K562 (cell line): ENCODE measurements at regions not wholly inside any gene's neighbourhood (a gene's known extent, or its start where the extent isn't known, plus 50 kb on each side); places are given as distances from the start of the nearest gene placed in this dataset.

Experiments used
- ATAC-seq: fragments of 200-7000 bp; cut with Tn5 transposase; 3 replicates; pipeline ENCODE4 v1.9.1; 2020; ENCODE audit warnings: moderate library complexity
- BruUV-seq: library from RNA; stranded (reverse); fragments of 400-500 nt; replicated peaks from 2 replicates; lab custom pipeline; 2021; lab: Mats Ljungman, UMichigan
- CTCF ChIA-PET: fragments of 300-600 bp; formaldehyde crosslinking; extraction: SDS; loops from one replicate; lab custom pipeline; 2021; ENCODE audit warnings: low intra/inter-chr PET ratio; lab: Yijun Ruan, JAX
- POLR2A ChIA-PET: fragments of 300-600, 350-650 bp; sonication (Branson Sonifier 250); formaldehyde crosslinking; extraction: SDS; loops from one replicate; lab custom pipeline; 2021; ENCODE audit warnings: antibody characterized with exemption, inconsistent platforms; lab: Yijun Ruan, JAX
- DNase-seq, 4 experiments: peaks; one replicate each; pipeline versions ENCODE4 v3.0.0 to v3.0.0-alpha.2; 2011 to 2018; ENCODE audit warnings: low spot score in 3 of 4, mixed read lengths in 3 of 4; ENCODE audit errors: extremely low read depth in 1 of 4
- FAIRE-seq: peaks from 2 replicates; lab custom pipeline; 2011; peaks lifted over from hg19 to GRCh38; lab: Jason Lieb, UNC
- H2AFZ ChIP-seq: 2 replicates; pipeline ENCODE4 v1.6.0; 2011; ENCODE audit warnings: low read depth, low read length, control low read depth, inconsistent platforms
- H3K27ac ChIP-seq: fragments of 200-600 bp; 3 replicates; pipeline ENCODE4 v1.8.0; 2011; ENCODE audit warnings: low read depth, mild to moderate bottlenecking, control low read depth, inconsistent platforms, low read length, moderate library complexity, mixed read lengths; ENCODE audit errors: extremely low read depth
- H3K27me3 ChIP-seq, 2 experiments: fragments of 300-600 bp in 1 of 2; 2 replicates in 1 of 2; 3 replicates in 1 of 2; pipeline versions ENCODE4 v1.6.0 to v1.8.0; 2011; ENCODE audit warnings: inconsistent platforms in 2 of 2, low read length in 2 of 2, mild to moderate bottlenecking in 1 of 2, mixed read lengths in 1 of 2, moderate library complexity in 1 of 2; ENCODE audit not compliant: control insufficient read depth in 2 of 2, insufficient read depth in 2 of 2
- H3K36me3 ChIP-seq: fragments of 300-600 bp; 3 replicates; pipeline ENCODE4 v1.8.0; 2011; ENCODE audit warnings: mild to moderate bottlenecking, low read length, inconsistent platforms; ENCODE audit not compliant: control insufficient read depth, insufficient read depth
- H3K4me1 ChIP-seq, 2 experiments: fragments of 200-600 bp in 1 of 2; replicated peaks in 1 of 2; 2 replicates in 1 of 2; 3 replicates in 1 of 2; pipeline versions ENCODE4 v1.5.1 to v1.8.0; 2011; ENCODE audit warnings: inconsistent platforms in 2 of 2, low read length in 2 of 2, mild to moderate bottlenecking in 1 of 2, mixed read lengths in 1 of 2, moderate library complexity in 1 of 2; ENCODE audit not compliant: control insufficient read depth in 2 of 2, insufficient read depth in 2 of 2
- H3K4me2 ChIP-seq: 2 replicates; pipeline ENCODE4 v1.6.1; 2011; ENCODE audit warnings: low read length, control low read depth, inconsistent platforms, mixed read lengths; ENCODE audit not compliant: insufficient read depth
- H3K4me3 ChIP-seq: fragments of 200-600 bp; sonication (generic), shearing (Covaris generic); 2 replicates; pipeline ENCODE4 v1.5.1; 2016; ENCODE audit warnings: control low read depth, inconsistent platforms
- H3K79me2 ChIP-seq: fragments of 200-600 bp; 3 replicates; pipeline ENCODE4 v1.8.0; 2011; ENCODE audit warnings: low read length, inconsistent platforms; ENCODE audit not compliant: control insufficient read depth, insufficient read depth
- H3K9ac ChIP-seq, 2 experiments: 2 replicates each; pipeline versions ENCODE4 v1.6.0 to v1.6.1; 2011; ENCODE audit warnings: low read depth in 2 of 2, low read length in 2 of 2, control low read depth in 1 of 2, inconsistent platforms in 1 of 2, mild to moderate bottlenecking in 1 of 2, mixed read lengths in 1 of 2; ENCODE audit not compliant: insufficient read depth in 1 of 2
- H3K9me1 ChIP-seq: one replicate; pipeline ENCODE4 v1.6.0; 2011; ENCODE audit warnings: inconsistent platforms, mild to moderate bottlenecking, low read length, moderate library complexity; ENCODE audit not compliant: control insufficient read depth, insufficient read depth
- H3K9me3 ChIP-seq: replicated peaks from 2 replicates; pipeline ENCODE4 v1.5.1; 2011; ENCODE audit warnings: low read depth, low read length, inconsistent platforms; ENCODE audit not compliant: control insufficient read depth, insufficient read depth
- H4K20me1 ChIP-seq: replicated peaks from 2 replicates; pipeline ENCODE4 v1.6.1; 2011; ENCODE audit warnings: low read length, inconsistent platforms, mixed read lengths; ENCODE audit not compliant: control insufficient read depth, insufficient read depth
- CCAR2 ChIP-seq: fragments of 200-400 bp; formaldehyde crosslinking; IDR thresholded peaks from 2 replicates; pipeline ENCODE4 v1.6.1; 2017; ENCODE audit warnings: mild to moderate bottlenecking, low read depth, low read length
- FOXO4 ChIP-seq: fragments of 450-650 bp; formaldehyde crosslinking; IDR thresholded peaks from 2 replicates; pipeline ENCODE4 v1.4.0; 2020; ENCODE audit warnings: mild to moderate bottlenecking, moderate library complexity
- JUN ChIP-seq, 2 experiments: sonication (generic) in 1 of 2; formaldehyde crosslinking in 1 of 2; IDR thresholded peaks; 2 replicates each; pipeline versions ENCODE4 v1.6.1 to v1.8.0; 2012 to 2022; ENCODE audit warnings: borderline replicate concordance in 2 of 2, mild to moderate bottlenecking in 2 of 2, improper control_type of control experiment in 1 of 2, low read depth in 1 of 2, low read length in 1 of 2, missing genetic modification reagents in 1 of 2
- RNF2 ChIP-seq: sonication (generic); IDR thresholded peaks from 2 replicates; pipeline ENCODE4 v1.6.1; 2016
- ZC3H8 ChIP-seq: fragments of 450-650 bp; IDR thresholded peaks from 2 replicates; pipeline ENCODE4 v1.6.1; 2017
- ZNF280B ChIP-seq: fragments of 250-450 bp; sonication (Bioruptor Pico); IDR thresholded peaks from 2 replicates; pipeline ENCODE4 v1.5.1; 2021; ENCODE audit warnings: mild to moderate bottlenecking
- WGBS: fragments of 100-300 bp; shearing (Covaris generic); methylation state at CpG from one replicate; pipeline ENCODE4 v1.1.6; 2016; ENCODE audit warnings: low coverage, mixed read lengths; ENCODE audit not compliant: insufficient coverage; ENCODE audit errors: missing lambda C conversion rate; 5-methylcytosine and 5-hydroxymethylcytosine counted together
- in situ Hi-C: fragments of 300-500 bp; cut with MboI; formaldehyde crosslinking; loops from 4 replicates; pipeline ENCODE4 v1.15.0; 2018; ENCODE audit warnings: inconsistent platforms, mixed read lengths
- intact Hi-C: fragments of 100-400 bp; cut with micrococcal nuclease; formaldehyde crosslinking; loops from 2 replicates; pipeline ENCODE4 v1.14.2; 2022

- Histone ChIP-seq H3K27me3 (peaks cover 18 to 71% of the 10 kb centered on the region in 2 experiments), H4K20me1 (peaks cover 8% of the 10 kb centered on the region; the same call in 1 of the 2 replicates), H3K27ac (no peak overlapping the region), H3K9me3 (no peaks in the 10 kb centered on the region), H3K4me3 (no peak overlapping the region), H3K79me2 (no peaks in the 10 kb centered on the region), H3K9ac (no peak overlapping the region), H3K36me3 (no peaks in the 10 kb centered on the region), H3K4me1 (peaks cover 0 to 9% of the 10 kb centered on the region in 2 experiments; a peak in 3 of 5 replicates), H2AFZ (no peak overlapping the region), H3K4me2 (no peak overlapping the region), H3K9me1 (peaks cover 3% of the 10 kb centered on the region)
- DNase-seq: no peak
- BruUV-seq: no TSS peak
- intact Hi-C loops: no loop called here
- ChIA-PET POLR2A (interaction anchor here (0.7 to 1.1 kb wide), 3 partner anchors 12 to 288 kb away, joined by 3 to 4 read pairs (median 4); no protein-coding TSS in a partner anchor), CTCF (no interaction called here)
- no peak for FAIRE-seq
- TF ChIP-seq ZNF280B (no peak), FOXO4 (no peak), ZC3H8 (no peak), JUN (IDR thresholded peaks at IDR 0.05; ENCODE audit: borderline replicate concordance, low read depth, low read length) (no peak), JUN (CRISPR knock-in tag; IDR thresholded peaks at IDR 0.05; ENCODE audit: borderline replicate concordance) (no peak), RNF2 (no peak), CCAR2 (no peak)
- in situ Hi-C loops: no loop called here
- WGBS: 0% methylated on average over 6 of the region's 6 CpGs
- no peak for ATAC-seq
Measured at GRCh38 chr2:47653036-47653435, 82.3 kb upstream of the KCNK12 start.
